ENCODE measurements at regions not wholly inside any gene's neighbourhood (a gene's known extent, or its start where the extent isn't known, plus 50 kb on each side); places are given as distances from the start of the nearest gene placed in this dataset.

GRCh38 chr4:137468836-137469235 is 63.5 kb downstream of the PCDH18 start:
- no peaks in the 10 kb centered on the region for H3K36me3 ChIP-seq (ENCODE audit: control insufficient read depth, insufficient read depth, low read length)
- peaks cover 5 to 13% of the 10 kb centered on the region in 2 donors for H3K9me3 Mint-ChIP-seq
- no peaks in the 10 kb centered on the region for H3K4me1 ChIP-seq (ENCODE audit: control insufficient read depth, insufficient read depth, low read length)
- no peak for TF ChIP-seq CTCF (IDR thresholded peaks at IDR 0.05)
- no peak for ATAC-seq
- DNase-seq: no peak
- no peak overlapping the region for H3K4me3 Mint-ChIP-seq
- H3K27me3 Mint-ChIP-seq (ENCODE audit: low read depth in 2 of 2): no peaks in the 10 kb centered on the region
- no peaks in the 10 kb centered on the region for H3K4me1 Mint-ChIP-seq
- WGBS (ENCODE audit: insufficient coverage): 92% methylated on average over 1 of the region's 3 CpGs
- H3K9me3 ChIP-seq (ENCODE audit: control insufficient read depth, insufficient read depth, low read length): peaks cover 7% of the 10 kb centered on the region
- H3K36me3 Mint-ChIP-seq: no peaks in the 10 kb centered on the region
- H3K4me3 ChIP-seq (ENCODE audit: low read length): no peak overlapping the region
- intact Hi-C loops (cut with micrococcal nuclease): no loop called here
- H3K27ac Mint-ChIP-seq: no peak overlapping the region
- H3K27me3 ChIP-seq (ENCODE audit: control insufficient read depth, insufficient read depth, low read length): no peaks in the 10 kb centered on the region
- H3K27ac ChIP-seq (ENCODE audit: low read length): no peak overlapping the region

- Mint-ChIP-seq H3K27ac (no peak overlapping the region), H3K4me1 (no peaks in the 10 kb centered on the region), H3K4me3 (no peak overlapping the region), H3K9me3 (peaks cover 10 to 16% of the 10 kb centered on the region in 2 donors), H3K36me3 (no peaks in the 10 kb centered on the region), H3K27me3 (ENCODE audit: low read depth in 2 of 2) (no peaks in the 10 kb centered on the region)
- H3K4me3 ChIP-seq (ENCODE audit: low read length): no peak overlapping the region
- no peaks in the 10 kb centered on the region for H3K4me1 ChIP-seq (ENCODE audit: control insufficient read depth, insufficient read depth, low read length)
- H3K27ac ChIP-seq (ENCODE audit: low read length): no peak overlapping the region
- DNase-seq (no peak), ATAC-seq (no peak)
- peaks cover 11% of the 10 kb centered on the region for H3K9me3 ChIP-seq (ENCODE audit: control insufficient read depth, insufficient read depth, low read length)
- H3K27me3 ChIP-seq (ENCODE audit: control insufficient read depth, insufficient read depth, low read length): no peaks in the 10 kb centered on the region
- no peaks in the 10 kb centered on the region for H3K36me3 ChIP-seq (ENCODE audit: control insufficient read depth, insufficient read depth, low read length)
- intact Hi-C loops (cut with micrococcal nuclease): no loop called here
- no peak for TF ChIP-seq CTCF (IDR thresholded peaks at IDR 0.05)
Observed at GRCh38 chr4:137467537-137467936, 64.8 kb downstream of the PCDH18 start.

- Histone ChIP-seq H3K4me1 (ENCODE audit: control insufficient read depth, insufficient read depth, low read length) (no peaks in the 10 kb centered on the region), H3K36me3 (ENCODE audit: control insufficient read depth, insufficient read depth, low read length) (no peaks in the 10 kb centered on the region), H3K4me3 (ENCODE audit: low read length) (no peak overlapping the region), H3K9me3 (ENCODE audit: control insufficient read depth, insufficient read depth, low read length) (peaks cover 11% of the 10 kb centered on the region), H3K27me3 (ENCODE audit: control insufficient read depth, insufficient read depth, low read length) (no peaks in the 10 kb centered on the region), H3K27ac (ENCODE audit: low read length) (no peak overlapping the region)
- TF ChIP-seq CTCF (IDR thresholded peaks at IDR 0.05): no peak
- no peak overlapping the region for H3K27ac Mint-ChIP-seq
- no peaks in the 10 kb centered on the region for H3K4me1 Mint-ChIP-seq
- no peak for DNase-seq
- no peak overlapping the region for H3K4me3 Mint-ChIP-seq
- H3K27me3 Mint-ChIP-seq (ENCODE audit: low read depth in 2 of 2): no peaks in the 10 kb centered on the region
- no peak for ATAC-seq
- no peaks in the 10 kb centered on the region for H3K36me3 Mint-ChIP-seq
- 91% methylated on average over 1 of the region's 1 CpG for WGBS (ENCODE audit: insufficient coverage)
- intact Hi-C loops (cut with micrococcal nuclease): no loop called here
- peaks cover 10 to 13% of the 10 kb centered on the region in 2 donors for H3K9me3 Mint-ChIP-seq
Observed at GRCh38 chr4:137463377-137464003, 68.8 kb downstream of the PCDH18 start.

DNA sequence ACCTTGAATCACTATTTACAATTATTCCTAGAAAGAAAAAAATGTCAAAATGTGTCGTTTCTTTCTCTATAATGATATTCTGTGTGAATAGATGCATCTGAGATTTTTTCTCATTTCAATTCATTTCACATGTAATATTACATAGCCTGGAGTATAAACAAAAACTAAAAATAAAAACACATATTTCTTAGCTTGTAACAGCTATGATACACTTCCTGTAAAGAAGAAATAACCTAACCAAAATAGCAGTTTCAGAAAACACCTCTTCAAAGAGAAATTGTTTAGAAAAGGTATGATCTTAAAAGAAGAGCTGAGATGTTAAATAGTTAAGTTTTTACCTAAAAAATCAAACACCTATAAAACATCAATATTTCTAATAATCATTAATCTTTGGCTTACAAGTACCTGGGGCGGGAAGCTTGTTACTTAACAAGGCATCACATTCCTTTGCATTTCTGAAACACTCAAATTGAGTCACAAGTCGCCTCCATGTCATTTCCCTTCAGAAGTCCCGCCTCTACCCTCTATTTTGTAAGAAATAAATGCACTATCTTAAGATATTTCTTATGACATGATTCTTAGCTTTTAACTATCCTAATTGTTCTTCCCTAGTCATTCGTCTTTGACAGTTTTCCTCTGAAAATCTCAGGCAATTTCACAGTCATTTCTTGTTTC is 76.5 kb downstream of the PCDH18 start:
- Mint-ChIP-seq H3K36me3 (no peaks in the 10 kb centered on the region), H3K27me3 (ENCODE audit: low read depth in 2 of 2) (no peaks in the 10 kb centered on the region), H3K4me3 (no peak overlapping the region), H3K9me3 (peaks cover 8% of the 10 kb centered on the region in 2 donors), H3K27ac (no peak overlapping the region), H3K4me1 (no peaks in the 10 kb centered on the region)
- Histone ChIP-seq H3K36me3 (ENCODE audit: control insufficient read depth, insufficient read depth, low read length) (no peaks in the 10 kb centered on the region), H3K27ac (ENCODE audit: low read length) (no peak overlapping the region), H3K27me3 (ENCODE audit: control insufficient read depth, insufficient read depth, low read length) (no peaks in the 10 kb centered on the region), H3K4me3 (ENCODE audit: low read length) (no peak overlapping the region), H3K9me3 (ENCODE audit: control insufficient read depth, insufficient read depth, low read length) (no peaks in the 10 kb centered on the region), H3K4me1 (ENCODE audit: control insufficient read depth, insufficient read depth, low read length) (no peaks in the 10 kb centered on the region)
- ATAC-seq (no peak), DNase-seq (no peak)
- 54% methylated on average over 4 of the region's 5 CpGs for WGBS (ENCODE audit: insufficient coverage)
- intact Hi-C loops (cut with micrococcal nuclease): no loop called here
- TF ChIP-seq CTCF (IDR thresholded peaks at IDR 0.05): no peak

All from natural killer cell (primary cell).